HepG2 (cell line): ENCODE measurements at regions not wholly inside any gene's neighbourhood (a gene's known extent, or its start where the extent isn't known, plus 50 kb on each side); places are given as distances from the start of the nearest gene placed in this dataset.
A peak's percentile ranks its signal among the peaks of the same experiment; 100 is the strongest.

Experiments used
- ARID2 ChIP-seq: sonication (generic); formaldehyde crosslinking; IDR thresholded peaks from 2 replicates; pipeline ENCODE4 v1.8.1; 2022; ENCODE audit warnings: mild to moderate bottlenecking, missing genetic modification reagents, borderline replicate concordance
- NR2F6 ChIP-seq, 2 experiments: IDR thresholded peaks; 2 replicates each; pipeline ENCODE4 v1.6.1; 2016; ENCODE audit warnings: antibody characterized with exemption in 1 of 2, mild to moderate bottlenecking in 1 of 2
- ONECUT2 ChIP-seq: sonication (generic); formaldehyde crosslinking; IDR thresholded peaks from 2 replicates; pipeline ENCODE4 v1.4.0; 2020; ENCODE audit warnings: missing genetic modification reagents
- POLR2A ChIP-seq, 2 experiments: IDR thresholded peaks; 2 replicates each; pipeline ENCODE4 v1.6.1; 2011; ENCODE audit warnings: low read depth in 2 of 2, low read length in 2 of 2, mild to moderate bottlenecking in 1 of 2, moderate library complexity in 1 of 2; ENCODE audit not compliant: insufficient read depth in 1 of 2
- ZFY ChIP-seq: sonication (generic); formaldehyde crosslinking; IDR thresholded peaks from 2 replicates; pipeline ENCODE4 v1.4.0; 2020; ENCODE audit warnings: missing genetic modification reagents
- ZNF160 ChIP-seq: sonication (generic); formaldehyde crosslinking; IDR thresholded peaks from 2 replicates; pipeline ENCODE4 v1.8.0; 2022; ENCODE audit warnings: mild to moderate bottlenecking, inconsistent platforms, missing genetic modification reagents
- ZNF263 ChIP-seq: sonication (generic); formaldehyde crosslinking; IDR thresholded peaks from 2 replicates; pipeline ENCODE4 v1.4.0; 2020; ENCODE audit warnings: missing genetic modification reagents
- ZNF296 ChIP-seq: sonication (generic); formaldehyde crosslinking; conservative IDR thresholded peaks from 2 replicates; pipeline ENCODE4 v1.5.0; 2020; ENCODE audit warnings: mild to moderate bottlenecking, missing genetic modification reagents
- ZSCAN20 ChIP-seq: sonication (generic); formaldehyde crosslinking; IDR thresholded peaks from 2 replicates; pipeline ENCODE4 v1.4.0; 2020; ENCODE audit warnings: missing genetic modification reagents, mild to moderate bottlenecking, borderline replicate concordance
- TF ChIP-seq, protein P1 (sequence below): sonication (generic); formaldehyde crosslinking; IDR thresholded peaks from 2 replicates; pipeline ENCODE4 v1.4.0; 2020; ENCODE audit warnings: missing genetic modification reagents, low read depth, mild to moderate bottlenecking, borderline replicate concordance
- TF ChIP-seq, protein P2 (sequence below): IDR thresholded peaks from 2 replicates; pipeline ENCODE4 v1.6.1; 2016; ENCODE audit warnings: low read depth
- TF ChIP-seq, protein P3 (sequence below): sonication (generic); formaldehyde crosslinking; IDR thresholded peaks from 2 replicates; pipeline ENCODE4 v1.9.0; 2022; ENCODE audit warnings: low read depth, missing genetic modification reagents
- TF ChIP-seq, protein P4 (sequence below): sonication (generic); formaldehyde crosslinking; IDR thresholded peaks from 2 replicates; pipeline ENCODE4 v1.5.0; 2020; ENCODE audit warnings: missing genetic modification reagents
- TF ChIP-seq, protein P5 (sequence below): sonication (generic); formaldehyde crosslinking; conservative IDR thresholded peaks from 2 replicates; pipeline ENCODE4 v1.4.0; 2020; ENCODE audit warnings: mild to moderate bottlenecking, missing genetic modification reagents, moderate library complexity
- TF ChIP-seq, protein P6 (sequence below), 2 experiments: IDR thresholded peaks; 2 replicates each; pipeline ENCODE4 v1.6.1; 2011 to 2012; ENCODE audit warnings: low read length in 2 of 2, borderline replicate concordance in 1 of 2, low read depth in 1 of 2, mild to moderate bottlenecking in 1 of 2, moderate library complexity in 1 of 2

DNA sequence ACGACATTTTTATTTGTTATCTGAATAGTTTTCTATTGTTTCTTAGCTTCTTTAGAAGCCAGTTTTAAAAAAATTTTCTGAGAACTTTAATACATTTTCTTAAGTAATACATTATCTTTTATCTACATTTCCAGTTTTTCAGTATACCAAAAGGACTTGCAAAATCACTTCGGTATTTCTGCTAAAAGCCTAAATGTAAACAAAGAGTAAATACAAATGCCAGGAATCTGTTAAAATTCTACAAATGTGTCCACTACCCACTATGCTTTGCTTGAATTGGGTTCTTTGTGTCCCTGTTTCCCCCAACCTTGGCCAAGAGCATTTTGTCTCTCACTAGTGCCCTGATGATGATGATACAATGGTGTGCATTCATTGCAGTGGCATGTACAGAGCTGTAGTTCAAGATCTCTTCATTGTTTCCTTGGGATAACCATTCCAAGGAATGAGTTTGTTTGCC, 611.2 kb downstream of the NR2F1-AS1 start (continued):
- TF ChIP-seq, protein P1, sequence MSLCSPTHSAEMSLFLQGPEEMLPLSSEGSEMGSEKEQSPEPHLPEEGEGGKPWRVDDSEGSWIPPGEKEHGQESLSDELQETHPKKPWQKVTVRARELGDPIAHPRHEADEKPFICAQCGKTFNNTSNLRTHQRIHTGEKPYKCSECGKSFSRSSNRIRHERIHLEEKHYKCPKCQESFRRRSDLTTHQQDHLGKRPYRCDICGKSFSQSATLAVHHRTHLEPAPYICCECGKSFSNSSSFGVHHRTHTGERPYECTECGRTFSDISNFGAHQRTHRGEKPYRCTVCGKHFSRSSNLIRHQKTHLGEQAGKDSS = peak; percentile 38; the same call in 1 of the 2 replicates
- TF ChIP-seq ZNF160 (CRISPR knock-in tag) = no peak
- no peak for TF ChIP-seq ZNF296 (CRISPR knock-in tag)
- no peak for TF ChIP-seq ZNF263 (CRISPR knock-in tag)
- peak; percentile 26; the same call in 1 of the 2 replicates for TF ChIP-seq NR2F6 (IDR thresholded peaks at IDR 0.05)
- TF ChIP-seq NR2F6 (CRISPR knock-in tag; IDR thresholded peaks at IDR 0.05) = peak; percentile 63
- TF ChIP-seq, protein P2, sequence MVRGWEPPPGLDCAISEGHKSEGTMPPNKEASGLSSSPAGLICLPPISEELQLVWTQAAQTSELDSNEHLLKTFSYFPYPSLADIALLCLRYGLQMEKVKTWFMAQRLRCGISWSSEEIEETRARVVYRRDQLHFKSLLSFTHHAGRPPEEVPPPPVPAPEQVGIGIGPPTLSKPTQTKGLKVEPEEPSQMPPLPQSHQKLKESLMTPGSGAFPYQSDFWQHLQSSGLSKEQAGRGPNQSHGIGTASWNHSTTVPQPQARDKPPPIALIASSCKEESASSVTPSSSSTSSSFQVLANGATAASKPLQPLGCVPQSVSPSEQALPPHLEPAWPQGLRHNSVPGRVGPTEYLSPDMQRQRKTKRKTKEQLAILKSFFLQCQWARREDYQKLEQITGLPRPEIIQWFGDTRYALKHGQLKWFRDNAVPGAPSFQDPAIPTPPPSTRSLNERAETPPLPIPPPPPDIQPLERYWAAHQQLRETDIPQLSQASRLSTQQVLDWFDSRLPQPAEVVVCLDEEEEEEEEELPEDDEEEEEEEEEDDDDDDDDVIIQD = peak; percentile 98
- TF ChIP-seq POLR2A (IDR thresholded peaks at IDR 0.05; ENCODE audit: insufficient read depth in 1 of 2, low read depth in 2 of 2, low read length in 2 of 2) = 0 out of 4 replicates have a peak, but pooled peaks of 1 of the 2 experiments have one; percentile 22
- TF ChIP-seq, protein P3, sequence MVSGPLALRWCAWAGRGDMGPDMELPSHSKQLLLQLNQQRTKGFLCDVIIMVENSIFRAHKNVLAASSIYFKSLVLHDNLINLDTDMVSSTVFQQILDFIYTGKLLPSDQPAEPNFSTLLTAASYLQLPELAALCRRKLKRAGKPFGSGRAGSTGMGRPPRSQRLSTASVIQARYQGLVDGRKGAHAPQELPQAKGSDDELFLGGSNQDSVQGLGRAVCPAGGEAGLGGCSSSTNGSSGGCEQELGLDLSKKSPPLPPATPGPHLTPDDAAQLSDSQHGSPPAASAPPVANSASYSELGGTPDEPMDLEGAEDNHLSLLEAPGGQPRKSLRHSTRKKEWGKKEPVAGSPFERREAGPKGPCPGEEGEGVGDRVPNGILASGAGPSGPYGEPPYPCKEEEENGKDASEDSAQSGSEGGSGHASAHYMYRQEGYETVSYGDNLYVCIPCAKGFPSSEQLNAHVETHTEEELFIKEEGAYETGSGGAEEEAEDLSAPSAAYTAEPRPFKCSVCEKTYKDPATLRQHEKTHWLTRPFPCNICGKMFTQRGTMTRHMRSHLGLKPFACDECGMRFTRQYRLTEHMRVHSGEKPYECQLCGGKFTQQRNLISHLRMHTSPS (CRISPR knock-in tag) = no peak
- TF ChIP-seq, protein P4, sequence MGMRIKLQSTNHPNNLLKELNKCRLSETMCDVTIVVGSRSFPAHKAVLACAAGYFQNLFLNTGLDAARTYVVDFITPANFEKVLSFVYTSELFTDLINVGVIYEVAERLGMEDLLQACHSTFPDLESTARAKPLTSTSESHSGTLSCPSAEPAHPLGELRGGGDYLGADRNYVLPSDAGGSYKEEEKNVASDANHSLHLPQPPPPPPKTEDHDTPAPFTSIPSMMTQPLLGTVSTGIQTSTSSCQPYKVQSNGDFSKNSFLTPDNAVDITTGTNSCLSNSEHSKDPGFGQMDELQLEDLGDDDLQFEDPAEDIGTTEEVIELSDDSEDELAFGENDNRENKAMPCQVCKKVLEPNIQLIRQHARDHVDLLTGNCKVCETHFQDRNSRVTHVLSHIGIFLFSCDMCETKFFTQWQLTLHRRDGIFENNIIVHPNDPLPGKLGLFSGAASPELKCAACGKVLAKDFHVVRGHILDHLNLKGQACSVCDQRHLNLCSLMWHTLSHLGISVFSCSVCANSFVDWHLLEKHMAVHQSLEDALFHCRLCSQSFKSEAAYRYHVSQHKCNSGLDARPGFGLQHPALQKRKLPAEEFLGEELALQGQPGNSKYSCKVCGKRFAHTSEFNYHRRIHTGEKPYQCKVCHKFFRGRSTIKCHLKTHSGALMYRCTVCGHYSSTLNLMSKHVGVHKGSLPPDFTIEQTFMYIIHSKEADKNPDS (CRISPR knock-in tag) = no peak
- no peak for TF ChIP-seq ZFY (CRISPR knock-in tag)
- TF ChIP-seq ARID2 (CRISPR knock-in tag) = no peak
- TF ChIP-seq ONECUT2 = no peak
- TF ChIP-seq, protein P5, sequence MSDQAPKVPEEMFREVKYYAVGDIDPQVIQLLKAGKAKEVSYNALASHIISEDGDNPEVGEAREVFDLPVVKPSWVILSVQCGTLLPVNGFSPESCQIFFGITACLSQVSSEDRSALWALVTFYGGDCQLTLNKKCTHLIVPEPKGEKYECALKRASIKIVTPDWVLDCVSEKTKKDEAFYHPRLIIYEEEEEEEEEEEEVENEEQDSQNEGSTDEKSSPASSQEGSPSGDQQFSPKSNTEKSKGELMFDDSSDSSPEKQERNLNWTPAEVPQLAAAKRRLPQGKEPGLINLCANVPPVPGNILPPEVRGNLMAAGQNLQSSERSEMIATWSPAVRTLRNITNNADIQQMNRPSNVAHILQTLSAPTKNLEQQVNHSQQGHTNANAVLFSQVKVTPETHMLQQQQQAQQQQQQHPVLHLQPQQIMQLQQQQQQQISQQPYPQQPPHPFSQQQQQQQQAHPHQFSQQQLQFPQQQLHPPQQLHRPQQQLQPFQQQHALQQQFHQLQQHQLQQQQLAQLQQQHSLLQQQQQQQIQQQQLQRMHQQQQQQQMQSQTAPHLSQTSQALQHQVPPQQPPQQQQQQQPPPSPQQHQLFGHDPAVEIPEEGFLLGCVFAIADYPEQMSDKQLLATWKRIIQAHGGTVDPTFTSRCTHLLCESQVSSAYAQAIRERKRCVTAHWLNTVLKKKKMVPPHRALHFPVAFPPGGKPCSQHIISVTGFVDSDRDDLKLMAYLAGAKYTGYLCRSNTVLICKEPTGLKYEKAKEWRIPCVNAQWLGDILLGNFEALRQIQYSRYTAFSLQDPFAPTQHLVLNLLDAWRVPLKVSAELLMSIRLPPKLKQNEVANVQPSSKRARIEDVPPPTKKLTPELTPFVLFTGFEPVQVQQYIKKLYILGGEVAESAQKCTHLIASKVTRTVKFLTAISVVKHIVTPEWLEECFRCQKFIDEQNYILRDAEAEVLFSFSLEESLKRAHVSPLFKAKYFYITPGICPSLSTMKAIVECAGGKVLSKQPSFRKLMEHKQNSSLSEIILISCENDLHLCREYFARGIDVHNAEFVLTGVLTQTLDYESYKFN = peak; percentile 87
- TF ChIP-seq, protein P6, sequence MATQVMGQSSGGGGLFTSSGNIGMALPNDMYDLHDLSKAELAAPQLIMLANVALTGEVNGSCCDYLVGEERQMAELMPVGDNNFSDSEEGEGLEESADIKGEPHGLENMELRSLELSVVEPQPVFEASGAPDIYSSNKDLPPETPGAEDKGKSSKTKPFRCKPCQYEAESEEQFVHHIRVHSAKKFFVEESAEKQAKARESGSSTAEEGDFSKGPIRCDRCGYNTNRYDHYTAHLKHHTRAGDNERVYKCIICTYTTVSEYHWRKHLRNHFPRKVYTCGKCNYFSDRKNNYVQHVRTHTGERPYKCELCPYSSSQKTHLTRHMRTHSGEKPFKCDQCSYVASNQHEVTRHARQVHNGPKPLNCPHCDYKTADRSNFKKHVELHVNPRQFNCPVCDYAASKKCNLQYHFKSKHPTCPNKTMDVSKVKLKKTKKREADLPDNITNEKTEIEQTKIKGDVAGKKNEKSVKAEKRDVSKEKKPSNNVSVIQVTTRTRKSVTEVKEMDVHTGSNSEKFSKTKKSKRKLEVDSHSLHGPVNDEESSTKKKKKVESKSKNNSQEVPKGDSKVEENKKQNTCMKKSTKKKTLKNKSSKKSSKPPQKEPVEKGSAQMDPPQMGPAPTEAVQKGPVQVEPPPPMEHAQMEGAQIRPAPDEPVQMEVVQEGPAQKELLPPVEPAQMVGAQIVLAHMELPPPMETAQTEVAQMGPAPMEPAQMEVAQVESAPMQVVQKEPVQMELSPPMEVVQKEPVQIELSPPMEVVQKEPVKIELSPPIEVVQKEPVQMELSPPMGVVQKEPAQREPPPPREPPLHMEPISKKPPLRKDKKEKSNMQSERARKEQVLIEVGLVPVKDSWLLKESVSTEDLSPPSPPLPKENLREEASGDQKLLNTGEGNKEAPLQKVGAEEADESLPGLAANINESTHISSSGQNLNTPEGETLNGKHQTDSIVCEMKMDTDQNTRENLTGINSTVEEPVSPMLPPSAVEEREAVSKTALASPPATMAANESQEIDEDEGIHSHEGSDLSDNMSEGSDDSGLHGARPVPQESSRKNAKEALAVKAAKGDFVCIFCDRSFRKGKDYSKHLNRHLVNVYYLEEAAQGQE (IDR thresholded peaks at IDR 0.05; ENCODE audit: borderline replicate concordance in 1 of 2, low read depth in 1 of 2, low read length in 2 of 2) = 0 out of 4 replicates have a peak, but pooled peaks of 1 of the 2 experiments have one; percentile 39
- no peak for TF ChIP-seq ZSCAN20 (CRISPR knock-in tag)
